Prostate gland (tissue), 2 donors: ENCODE measurements at regions not wholly inside any gene's neighbourhood (a gene's known extent, or its start where the extent isn't known, plus 50 kb on each side); places are given as distances from the start of the nearest gene placed in this dataset.

Source experiments
- DNase-seq: peaks from one replicate; pipeline ENCODE4 v3.0.0-alpha.2; 2019; ENCODE audit warnings: low spot score
- H3K27ac ChIP-seq, 2 donors: fragments of 200-600 bp; sonication (generic); 2 replicates each; pipeline ENCODE4 v1.5.1; 2017 to 2019
- H3K27me3 ChIP-seq: fragments of 200-600 bp; sonication (generic); replicated peaks from 2 replicates; pipeline ENCODE4 v1.5.1; 2019; ENCODE audit not compliant: insufficient read depth
- H3K36me3 ChIP-seq, 2 donors: fragments of 200-600 bp; sonication (generic); 1 replicate in 1 of 2; 2 replicates in 1 of 2; pipeline versions ENCODE4 v1.5.1 to v1.8.1; 2017 to 2019
- H3K4me1 ChIP-seq: fragments of 200-600 bp; sonication (generic); replicated peaks from 2 replicates; pipeline ENCODE4 v1.5.1; 2019
- H3K4me3 ChIP-seq, 2 donors: fragments of 200-600 bp; sonication (generic); 2 replicates each; pipeline ENCODE4 v1.5.1; 2017 to 2019
- H3K9me3 ChIP-seq: fragments of 200-600 bp; sonication (generic); 2 replicates; pipeline ENCODE4 v1.5.1; 2017
- CTCF ChIP-seq, 4 experiments: fragments of 200-600 bp in 2 of 4; fragments of 450-650 bp in 2 of 4; sonication (generic) in 2 of 4; IDR thresholded peaks; 1 replicate in 3 of 4; 2 replicates in 1 of 4; pipeline ENCODE4 v1.5.1; 2016 to 2019; ENCODE audit warnings: antibody characterized with exemption in 4 of 4, mild to moderate bottlenecking in 2 of 4, moderate library complexity in 2 of 4
- POLR2A ChIP-seq: fragments of 450-650 bp; IDR thresholded peaks from one replicate; pipeline ENCODE4 v1.6.1; 2016; ENCODE audit warnings: antibody characterized with exemption, mild to moderate bottlenecking
- POLR2AphosphoS5 ChIP-seq: sonication (generic); formaldehyde crosslinking; IDR thresholded peaks from one replicate; pipeline ENCODE4 v1.6.1; 2017; ENCODE audit warnings: antibody characterized with exemption
- WGBS: methylation state at CpG from one replicate; pipeline ENCODE4 v1.1.5; 2018; 5-methylcytosine and 5-hydroxymethylcytosine counted together
- intact Hi-C: fragments of 100-400 bp; cut with DNase I; formaldehyde crosslinking; loops from one replicate; pipeline ENCODE4 v1.14.2; 2022

GRCh38 chr19:30277941-30278881 lies 94.0 kb upstream of the ZNF536 start:
- intact Hi-C loops = no loop called here
- H3K27ac ChIP-seq = no peak overlapping the region
- 90% methylated on average over 16 of the region's 16 CpGs for WGBS

GRCh38 chr19:30278882-30279254 lies 93.3 kb upstream of the ZNF536 start:
- WGBS = 96% methylated on average over 9 of the region's 9 CpGs
- H3K9me3 ChIP-seq = no peaks in the 10 kb centered on the region
- no peak overlapping the region for H3K4me3 ChIP-seq
- intact Hi-C loops = no loop called here
- DNase-seq = no peak
- H3K4me1 ChIP-seq = no peaks in the 10 kb centered on the region
- no peak overlapping the region for H3K27ac ChIP-seq
- no peaks in the 10 kb centered on the region for H3K36me3 ChIP-seq
- no peaks in the 10 kb centered on the region for H3K27me3 ChIP-seq
- no peak for TF ChIP-seq POLR2AphosphoS5
- TF ChIP-seq POLR2A = no peak
- TF ChIP-seq CTCF (IDR thresholded peaks at IDR 0.05) = no peak

More at GRCh38 chr19:30277941-30278881, 94.0 kb upstream of the ZNF536 start:
- Histone ChIP-seq H3K27me3 (no peaks in the 10 kb centered on the region), H3K36me3 (no peaks in the 10 kb centered on the region), H3K9me3 (no peaks in the 10 kb centered on the region), H3K4me3 (no peak overlapping the region), H3K4me1 (no peaks in the 10 kb centered on the region)
- DNase-seq = no peak
- TF ChIP-seq POLR2A = no peak
- TF ChIP-seq CTCF (IDR thresholded peaks at IDR 0.05) = no peak
- TF ChIP-seq POLR2AphosphoS5 = no peak

DNA sequence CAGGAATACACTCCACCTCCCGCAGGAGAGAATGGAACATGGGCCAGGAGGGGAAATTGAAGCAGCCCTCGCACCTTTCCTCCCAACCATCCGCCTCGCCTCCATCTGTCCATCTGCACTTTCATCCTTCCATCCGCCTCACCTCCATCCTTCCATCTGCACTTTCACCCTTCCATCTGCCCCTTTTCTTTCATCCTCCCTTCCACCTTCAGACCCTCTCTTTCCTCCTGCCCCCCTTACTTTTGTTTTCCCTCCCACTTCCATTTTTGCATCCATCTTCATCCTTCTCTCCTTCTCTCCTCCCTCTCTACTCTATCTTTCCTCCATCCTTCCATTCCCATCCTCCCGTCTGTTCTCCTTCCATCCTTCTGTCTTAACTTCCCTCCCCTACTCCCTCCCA lies 92.2 kb upstream of the ZNF536 start:
- TF ChIP-seq POLR2AphosphoS5 (no peak), CTCF (IDR thresholded peaks at IDR 0.05) (no peak), POLR2A (no peak)
- Histone ChIP-seq H3K27ac (no peak overlapping the region), H3K27me3 (no peaks in the 10 kb centered on the region), H3K4me1 (no peaks in the 10 kb centered on the region), H3K4me3 (no peak overlapping the region), H3K36me3 (no peaks in the 10 kb centered on the region), H3K9me3 (no peaks in the 10 kb centered on the region)
- WGBS = 83% methylated on average over 6 of the region's 6 CpGs
- intact Hi-C loops = no loop called here
- DNase-seq = no peak

GRCh38 chr19:30281906-30282305 lies 90.3 kb upstream of the ZNF536 start:
- Histone ChIP-seq H3K27me3 (no peaks in the 10 kb centered on the region), H3K4me3 (no peak overlapping the region), H3K4me1 (no peaks in the 10 kb centered on the region), H3K27ac (no peak overlapping the region), H3K36me3 (no peaks in the 10 kb centered on the region), H3K9me3 (no peaks in the 10 kb centered on the region)
- no peak for DNase-seq
- WGBS = 89% methylated on average over 7 of the region's 7 CpGs
- intact Hi-C loops = no loop called here
- TF ChIP-seq POLR2A (no peak), POLR2AphosphoS5 (no peak), CTCF (IDR thresholded peaks at IDR 0.05) (no peak)

DNA sequence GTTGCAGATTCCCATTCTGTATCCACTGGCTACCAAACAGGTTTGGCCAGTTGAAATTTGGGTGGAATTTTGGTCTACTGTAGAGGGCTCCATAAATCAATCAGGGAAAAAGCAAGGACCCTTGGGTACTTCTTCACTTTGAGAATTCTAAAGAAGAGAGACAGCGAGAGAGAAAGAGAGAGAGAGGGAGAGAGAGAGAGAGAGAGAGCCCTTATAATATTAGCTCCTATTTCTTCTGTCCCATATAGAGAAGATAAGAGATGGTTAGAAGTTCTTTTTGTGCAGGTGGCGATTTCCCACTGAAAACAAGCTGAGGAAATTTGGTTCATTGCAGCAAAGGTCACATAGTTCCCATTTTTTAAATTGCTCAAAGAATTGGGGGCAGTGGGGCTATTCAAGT lies 88.6 kb upstream of the ZNF536 start:
- 68% methylated on average over 2 of the region's 2 CpGs for WGBS
- no peaks in the 10 kb centered on the region for H3K36me3 ChIP-seq
- TF ChIP-seq CTCF (IDR thresholded peaks at IDR 0.05) = no peak
- no peak for TF ChIP-seq POLR2AphosphoS5
- no peak for TF ChIP-seq POLR2A
- no peaks in the 10 kb centered on the region for H3K4me1 ChIP-seq
- no peak overlapping the region for H3K27ac ChIP-seq
- no peaks in the 10 kb centered on the region for H3K27me3 ChIP-seq
- no peak overlapping the region for H3K4me3 ChIP-seq
- no peaks in the 10 kb centered on the region for H3K9me3 ChIP-seq
- DNase-seq = no peak
- intact Hi-C loops = no loop called here
